Iris pigment epithelial cell (primary cell): ENCODE measurements at regions not wholly inside any gene's neighbourhood (a gene's known extent, or its start where the extent isn't known, plus 50 kb on each side); places are given as distances from the start of the nearest gene placed in this dataset.
"Not testable (repeated sequence)": the region's sequence is repeated elsewhere in the genome, so short reads cannot be mapped to it uniquely, and the experiment has no call there.

Experiments
- DNase-seq: peaks from one replicate; pipeline ENCODE4 v3.0.0-alpha.2; 2011; ENCODE audit warnings: low read depth

GRCh38 chr4:72677886-72678285 is 108.9 kb upstream of the ADAMTS3 start:
- DNase-seq = no peak

GRCh38 chr4:72677265-72677664 is 108.2 kb upstream of the ADAMTS3 start:
- no peak for DNase-seq

GRCh38 chr4:72671980-72672379 is 103.0 kb upstream of the ADAMTS3 start:
- DNase-seq = no peak

GRCh38 chr4:72670521-72670920 is 101.5 kb upstream of the ADAMTS3 start:
- DNase-seq = no peak

GRCh38 chr4:72666910-72667309 is 97.9 kb upstream of the ADAMTS3 start:
- DNase-seq = no peak

DNA sequence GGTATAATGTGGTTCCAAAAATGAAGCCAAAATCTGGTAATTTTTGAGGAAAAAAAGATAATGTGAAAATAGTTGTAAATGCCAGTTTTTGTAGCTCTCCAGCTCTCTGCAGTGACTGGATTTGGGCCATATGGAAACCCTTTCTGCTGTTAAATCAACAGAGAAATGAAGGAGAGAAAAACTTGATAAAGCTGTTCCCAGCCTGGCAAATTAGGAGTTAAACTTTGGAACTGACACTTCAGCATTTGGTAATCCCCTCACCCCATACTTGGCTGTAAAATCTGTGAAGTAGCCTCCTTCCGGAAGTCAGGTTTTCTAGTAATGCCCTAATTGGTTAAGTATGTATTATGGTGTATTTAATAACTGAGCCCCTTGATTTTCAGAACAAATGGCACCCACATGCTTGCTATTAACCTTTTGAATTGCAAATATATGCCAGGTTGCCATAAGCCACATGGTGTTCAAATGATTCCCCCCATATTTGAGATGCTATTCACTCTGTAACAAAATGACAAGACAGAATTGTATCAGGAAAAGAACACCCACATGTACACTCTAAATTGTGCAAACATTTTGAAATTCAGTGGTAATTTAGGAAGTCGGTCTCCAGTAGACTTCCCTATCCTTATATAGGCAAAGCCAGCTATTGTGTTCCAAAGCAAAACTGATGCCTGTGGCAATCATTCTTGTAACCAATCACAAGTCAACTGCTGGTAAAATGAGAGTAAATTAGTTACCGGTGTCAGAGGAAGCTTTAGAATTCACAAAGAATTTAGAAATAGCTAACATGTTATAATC is 96.3 kb upstream of the ADAMTS3 start:
- no peak for DNase-seq

- DNase-seq = no peak
Observed at GRCh38 chr4:72663828-72664227, 94.8 kb upstream of the ADAMTS3 start.

DNA sequence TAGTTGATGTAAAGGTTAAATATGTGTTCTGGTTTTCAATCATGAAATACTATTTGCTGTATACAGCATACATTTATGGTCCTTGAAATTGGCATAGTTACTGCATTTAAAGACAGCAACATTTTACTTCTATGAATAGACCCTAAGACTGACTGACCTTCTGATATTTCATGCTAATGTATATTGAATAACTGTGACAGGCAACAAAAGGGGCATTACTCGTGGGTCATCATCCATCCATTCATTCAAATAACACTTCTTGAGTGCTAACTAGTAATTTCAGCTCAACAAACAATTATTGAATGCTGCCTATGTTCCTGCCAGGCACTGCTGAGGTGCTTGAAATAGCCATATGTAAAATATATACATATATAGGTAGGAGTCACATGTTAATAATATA is 92.8 kb upstream of the ADAMTS3 start:
- no peak for DNase-seq

DNA sequence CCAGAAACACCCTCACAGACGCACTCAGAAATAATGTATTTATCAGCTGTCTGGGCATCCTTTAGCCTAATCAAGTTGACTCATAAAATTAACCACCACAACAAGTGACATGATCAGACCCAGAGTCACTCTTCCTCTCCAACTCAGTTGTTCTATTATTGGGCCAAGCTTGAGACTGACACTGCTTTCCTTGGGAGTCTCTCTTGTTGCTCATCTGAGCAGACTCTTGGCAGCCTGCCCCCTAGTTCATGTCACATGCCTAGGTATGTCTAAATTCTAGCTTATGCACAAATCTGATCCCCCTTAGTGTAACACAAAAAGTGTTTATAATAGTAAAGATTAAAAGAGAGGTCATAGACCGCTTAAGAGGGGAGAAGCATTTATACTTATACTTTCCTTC is 72.6 kb upstream of the ADAMTS3 start:
- DNase-seq = peak; percentile 28

DNA sequence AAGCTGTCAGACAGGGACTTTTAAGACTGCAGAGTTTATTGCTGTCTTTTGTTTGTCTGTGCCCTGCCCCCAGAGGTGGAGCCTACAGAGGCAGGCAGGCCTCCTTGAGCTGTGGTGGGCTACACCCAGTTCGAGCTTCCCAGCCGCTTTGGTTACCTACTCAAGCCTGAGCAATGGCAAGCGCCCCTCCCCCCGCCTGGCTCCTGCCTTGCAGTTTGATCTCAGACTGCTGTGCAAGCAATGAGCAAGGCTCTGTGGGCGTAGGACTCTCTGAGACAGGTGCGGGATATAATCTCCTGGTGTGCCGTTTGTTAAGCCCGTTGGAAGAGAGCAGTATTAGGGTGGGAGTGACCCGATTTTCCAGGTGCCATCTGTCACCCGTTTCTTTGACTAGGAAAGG is 67.8 kb upstream of the ADAMTS3 start:
- DNase-seq = not testable (repeated sequence)

GRCh38 chr4:72635931-72636330 is 66.9 kb upstream of the ADAMTS3 start:
- DNase-seq = not testable (repeated sequence)

GRCh38 chr4:72632253-72632652 is 63.2 kb upstream of the ADAMTS3 start:
- not testable (repeated sequence) for DNase-seq

DNA sequence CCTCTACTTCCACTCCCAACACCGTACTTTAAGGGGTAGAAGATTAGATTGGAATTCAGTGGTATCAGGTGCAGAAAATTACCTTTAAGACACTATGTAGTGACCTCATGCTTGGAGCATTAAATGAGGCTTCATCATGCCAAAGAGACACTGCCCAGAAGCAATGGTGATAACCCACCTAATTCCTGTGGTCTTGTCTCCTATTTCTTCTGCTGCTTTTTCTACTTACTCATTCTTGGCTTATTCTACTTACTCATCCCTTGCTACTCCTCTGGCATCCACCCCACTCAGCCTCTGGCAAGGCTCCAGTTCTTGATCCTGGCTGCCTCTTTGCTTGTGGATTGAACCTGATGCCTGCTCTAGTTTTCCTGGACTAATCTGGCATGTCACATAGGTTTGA is 62.3 kb upstream of the ADAMTS3 start:
- peak; percentile 90 for DNase-seq

GRCh38 chr4:72629540-72629939 is 60.5 kb upstream of the ADAMTS3 start:
- peak; percentile 75 for DNase-seq

DNA sequence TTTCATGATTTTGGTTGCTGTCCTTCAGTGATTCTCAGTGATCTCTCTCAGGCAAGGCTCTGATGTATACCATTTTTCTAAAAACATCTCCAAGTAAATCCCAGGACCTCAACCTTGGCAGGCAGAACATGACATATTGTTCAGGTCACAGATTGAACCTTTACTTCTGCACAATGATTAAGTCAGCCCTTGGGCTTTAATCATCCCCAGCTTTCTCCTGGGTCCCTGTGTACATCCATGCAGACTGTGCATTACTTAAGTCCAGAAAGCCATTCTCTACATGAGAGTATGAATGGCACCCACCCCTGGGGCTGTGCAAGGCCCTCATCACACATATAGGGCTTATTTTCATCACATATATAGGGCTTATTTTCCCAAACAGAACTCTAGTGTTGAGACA is 58.7 kb upstream of the ADAMTS3 start:
- DNase-seq = no peak
